ENCODE measurements at regions not wholly inside any gene's neighbourhood (a gene's known extent, or its start where the extent isn't known, plus 50 kb on each side); places are given as distances from the start of the nearest gene placed in this dataset.

DNA sequence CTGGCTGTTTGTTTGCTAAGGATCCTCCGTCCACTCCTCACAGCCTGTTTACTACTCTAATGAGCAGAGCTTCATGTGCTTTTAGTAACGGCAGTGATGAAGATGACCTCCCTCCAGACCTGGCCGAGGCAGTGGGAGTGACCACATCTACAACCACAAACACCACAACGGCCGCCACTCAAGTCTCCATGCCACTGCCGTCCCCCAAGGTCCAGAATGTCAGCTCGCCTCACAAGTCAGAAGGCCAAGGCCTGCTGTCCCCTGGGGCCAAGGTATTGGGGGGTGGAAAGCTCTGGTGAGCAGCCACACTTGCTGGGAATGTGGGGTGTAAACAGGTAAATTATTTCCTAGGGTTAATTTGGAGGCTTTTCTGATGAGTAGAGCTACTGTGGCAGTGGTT, 926.4 kb downstream of the IPMK start:
- TF ChIP-seq, protein P1, sequence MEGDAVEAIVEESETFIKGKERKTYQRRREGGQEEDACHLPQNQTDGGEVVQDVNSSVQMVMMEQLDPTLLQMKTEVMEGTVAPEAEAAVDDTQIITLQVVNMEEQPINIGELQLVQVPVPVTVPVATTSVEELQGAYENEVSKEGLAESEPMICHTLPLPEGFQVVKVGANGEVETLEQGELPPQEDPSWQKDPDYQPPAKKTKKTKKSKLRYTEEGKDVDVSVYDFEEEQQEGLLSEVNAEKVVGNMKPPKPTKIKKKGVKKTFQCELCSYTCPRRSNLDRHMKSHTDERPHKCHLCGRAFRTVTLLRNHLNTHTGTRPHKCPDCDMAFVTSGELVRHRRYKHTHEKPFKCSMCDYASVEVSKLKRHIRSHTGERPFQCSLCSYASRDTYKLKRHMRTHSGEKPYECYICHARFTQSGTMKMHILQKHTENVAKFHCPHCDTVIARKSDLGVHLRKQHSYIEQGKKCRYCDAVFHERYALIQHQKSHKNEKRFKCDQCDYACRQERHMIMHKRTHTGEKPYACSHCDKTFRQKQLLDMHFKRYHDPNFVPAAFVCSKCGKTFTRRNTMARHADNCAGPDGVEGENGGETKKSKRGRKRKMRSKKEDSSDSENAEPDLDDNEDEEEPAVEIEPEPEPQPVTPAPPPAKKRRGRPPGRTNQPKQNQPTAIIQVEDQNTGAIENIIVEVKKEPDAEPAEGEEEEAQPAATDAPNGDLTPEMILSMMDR (IDR thresholded peaks at IDR 0.05): no peak
- no peak for TF ChIP-seq EZH2 (IDR thresholded peaks at IDR 0.05; ENCODE audit: borderline replicate concordance, insufficient read depth, low read depth, low read length, poor library complexity, severe bottlenecking)
